ENCODE measurements at regions not wholly inside any gene's neighbourhood (a gene's known extent, or its start where the extent isn't known, plus 50 kb on each side); places are given as distances from the start of the nearest gene placed in this dataset.

GRCh38 chr4:92045718-92046117 is 258.0 kb upstream of the GRID2 start:
- TF ChIP-seq EZH2 (IDR thresholded peaks at IDR 0.05; ENCODE audit: borderline replicate concordance, low read depth, low read length, severe bottlenecking) (no peak), CTCF (IDR thresholded peaks at IDR 0.05; ENCODE audit: borderline replicate concordance, extremely low read depth, low read length, poor library complexity, severe bottlenecking) (no peak)
